Gastroesophageal sphincter (tissue), 4 donors: ENCODE measurements at regions not wholly inside any gene's neighbourhood (a gene's known extent, or its start where the extent isn't known, plus 50 kb on each side); places are given as distances from the start of the nearest gene placed in this dataset.
A peak's percentile ranks its signal among the peaks of the same experiment; 100 is the strongest.

Source experiments
- ATAC-seq: fragments of 150-250 bp; one replicate; pipeline ENCODE4 v1.9.1; 2016; ENCODE audit warnings: mild to moderate bottlenecking, moderate library complexity
- H3K27ac ChIP-seq, 4 donors: fragments of 200-600 bp; sonication (generic) in 3 of 4; 1 replicate in 3 of 4; 2 replicates in 1 of 4; pipeline ENCODE4 v1.5.1; 2016 to 2019
- H3K27me3 ChIP-seq: fragments of 200-600 bp; sonication (generic); one replicate; pipeline ENCODE4 v1.5.1; 2019
- H3K36me3 ChIP-seq, 2 donors: fragments of 200-600 bp; sonication (generic); one replicate each; pipeline ENCODE4 v1.5.1; 2019; ENCODE audit warnings: control low read depth in 1 of 2
- H3K4me1 ChIP-seq, 3 donors: fragments of 200-600 bp; sonication (generic); 1 replicate in 2 of 3; 2 replicates in 1 of 3; pipeline ENCODE4 v1.5.1; 2016 to 2019; ENCODE audit warnings: control low read depth in 2 of 3
- H3K4me3 ChIP-seq, 2 donors: fragments of 200-600 bp; sonication (generic); one replicate each; pipeline ENCODE4 v1.5.1; 2019; ENCODE audit warnings: mild to moderate bottlenecking in 1 of 2, moderate library complexity in 1 of 2
- H3K9me3 ChIP-seq, 3 donors: fragments of 200-600 bp; sonication (generic); one replicate each; pipeline ENCODE4 v1.5.1; 2017 to 2019; ENCODE audit warnings: control low read depth in 2 of 3
- CTCF ChIP-seq, 4 experiments: fragments of 200-600 bp in 2 of 4; fragments of 450-650 bp in 2 of 4; sonication (generic) in 1 of 4; IDR thresholded peaks; one replicate each; pipeline ENCODE4 v1.5.1; 2017 to 2019; ENCODE audit warnings: antibody characterized with exemption in 4 of 4, mild to moderate bottlenecking in 2 of 4, moderate library complexity in 2 of 4
- EP300 ChIP-seq: sonication (generic); formaldehyde crosslinking; IDR thresholded peaks from one replicate; pipeline ENCODE4 v1.6.1; 2017; ENCODE audit warnings: antibody characterized with exemption, mild to moderate bottlenecking
- POLR2A ChIP-seq, 2 donors: fragments of 450-650 bp; IDR thresholded peaks; one replicate each; pipeline ENCODE4 v1.6.1; 2017; ENCODE audit warnings: antibody characterized with exemption in 2 of 2, mild to moderate bottlenecking in 2 of 2, moderate library complexity in 1 of 2
- POLR2AphosphoS5 ChIP-seq: sonication (generic); formaldehyde crosslinking; IDR thresholded peaks from one replicate; pipeline ENCODE4 v1.6.1; 2017; ENCODE audit warnings: antibody characterized with exemption
- WGBS, 2 donors: methylation state at CpG; one replicate each; pipeline ENCODE4 v1.1.5; 2018; ENCODE audit warnings: low coverage in 1 of 2; 5-methylcytosine and 5-hydroxymethylcytosine counted together

DNA sequence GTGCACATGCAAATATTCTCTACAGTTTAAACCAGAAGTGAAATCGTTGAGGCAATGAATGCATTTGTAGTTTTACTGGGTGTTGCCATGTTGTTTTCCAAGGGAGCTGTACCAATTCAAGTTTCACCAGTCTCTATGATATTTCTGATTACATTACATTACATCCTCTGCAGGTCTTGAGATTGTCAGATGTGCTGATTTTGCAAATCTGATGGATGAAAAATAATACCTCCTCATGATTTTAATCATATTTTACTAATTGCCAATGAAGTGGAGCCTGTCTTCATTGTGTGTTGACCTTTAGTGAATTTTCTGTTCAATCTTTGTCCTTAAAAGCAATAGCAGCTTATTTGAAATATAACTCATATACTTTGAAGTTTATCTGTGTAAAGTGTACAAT is 282.4 kb downstream of the NR2F2 start:
- peaks cover 0 to 17% (median 0%) of the 10 kb centered on the region in 3 donors for H3K9me3 ChIP-seq
- WGBS, 2 donors: 70 to 92% methylated on average over 1 of the region's 1 CpG

DNA sequence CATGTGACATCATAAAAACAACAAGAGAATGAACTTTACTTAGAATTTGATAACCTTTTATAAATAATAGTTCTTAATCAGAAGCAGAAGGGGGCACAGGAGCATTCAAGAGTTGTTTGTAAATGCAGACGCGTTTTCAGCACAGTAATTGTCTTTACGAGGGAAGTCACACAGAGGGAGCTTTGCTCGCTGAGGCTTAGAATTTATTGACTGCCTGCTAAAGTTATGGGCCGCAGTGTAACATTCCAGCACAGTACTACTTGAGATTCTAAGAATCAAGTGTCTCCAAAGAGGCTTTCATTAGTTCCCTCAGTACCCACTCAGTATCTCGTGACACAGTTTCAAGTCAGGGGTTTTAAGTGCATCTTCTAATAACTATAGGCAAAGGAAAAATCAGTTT is 288.7 kb downstream of the NR2F2 start:
- H3K4me3 ChIP-seq: no peak overlapping the region
- ATAC-seq: no peak
- no peaks in the 10 kb centered on the region for H3K36me3 ChIP-seq
- H3K27me3 ChIP-seq: peaks cover 10% of the 10 kb centered on the region
- 66 to 74% methylated on average over 6 of the region's 6 CpGs for WGBS, 2 donors
- no peak overlapping the region for H3K27ac ChIP-seq
- no peak for TF ChIP-seq POLR2A (IDR thresholded peaks at IDR 0.05)
- TF ChIP-seq EP300: no peak
- TF ChIP-seq CTCF (IDR thresholded peaks at IDR 0.05): no peak
- TF ChIP-seq POLR2AphosphoS5: no peak
- H3K9me3 ChIP-seq: peaks cover 0 to 6% (median 0%) of the 10 kb centered on the region in 3 donors
- no peaks in the 10 kb centered on the region for H3K4me1 ChIP-seq

More for the DNA sequence above, 282.4 kb downstream of the NR2F2 start:
- Histone ChIP-seq H3K27me3 (peaks cover 4% of the 10 kb centered on the region), H3K36me3 (no peaks in the 10 kb centered on the region), H3K4me3 (no peak overlapping the region), H3K4me1 (no peaks in the 10 kb centered on the region), H3K27ac (no peak overlapping the region)
- no peak for ATAC-seq
- TF ChIP-seq POLR2AphosphoS5: no peak
- TF ChIP-seq POLR2A (IDR thresholded peaks at IDR 0.05): no peak
- no peak for TF ChIP-seq CTCF (IDR thresholded peaks at IDR 0.05)
- no peak for TF ChIP-seq EP300

DNA sequence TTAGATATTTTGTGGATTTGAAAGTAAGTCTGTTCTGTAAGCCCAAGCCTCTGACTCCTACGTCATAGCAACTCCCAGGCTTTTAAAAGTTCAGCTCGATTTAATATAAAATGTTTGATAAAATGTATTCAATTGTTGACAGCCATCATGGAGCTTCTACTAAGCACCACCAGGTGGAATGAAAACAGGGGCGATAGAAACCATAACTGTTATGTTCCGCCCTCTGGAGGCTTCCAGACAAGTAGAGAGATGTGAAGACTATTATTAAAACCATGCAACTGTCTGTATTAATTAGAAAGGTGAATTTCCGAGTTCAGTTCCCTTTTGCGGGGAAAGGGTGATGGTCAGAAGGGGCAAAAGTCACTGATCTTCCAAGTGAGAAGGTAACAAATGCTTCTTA is 292.2 kb downstream of the NR2F2 start:
- H3K27me3 ChIP-seq: peaks cover 6% of the 10 kb centered on the region
- H3K4me3 ChIP-seq: no peak overlapping the region
- 76 to 78% methylated on average over 3 to 6 of the region's 6 CpGs for WGBS, 2 donors
- no peak for TF ChIP-seq EP300
- TF ChIP-seq POLR2AphosphoS5: no peak
- TF ChIP-seq POLR2A (IDR thresholded peaks at IDR 0.05): no peak
- no peak for TF ChIP-seq CTCF (IDR thresholded peaks at IDR 0.05)
- no peak for ATAC-seq
- H3K9me3 ChIP-seq: no peaks in the 10 kb centered on the region
- no peaks in the 10 kb centered on the region for H3K36me3 ChIP-seq
- H3K27ac ChIP-seq: no peak overlapping the region
- peaks cover 0 to 12% (median 0%) of the 10 kb centered on the region in 3 donors for H3K4me1 ChIP-seq

DNA sequence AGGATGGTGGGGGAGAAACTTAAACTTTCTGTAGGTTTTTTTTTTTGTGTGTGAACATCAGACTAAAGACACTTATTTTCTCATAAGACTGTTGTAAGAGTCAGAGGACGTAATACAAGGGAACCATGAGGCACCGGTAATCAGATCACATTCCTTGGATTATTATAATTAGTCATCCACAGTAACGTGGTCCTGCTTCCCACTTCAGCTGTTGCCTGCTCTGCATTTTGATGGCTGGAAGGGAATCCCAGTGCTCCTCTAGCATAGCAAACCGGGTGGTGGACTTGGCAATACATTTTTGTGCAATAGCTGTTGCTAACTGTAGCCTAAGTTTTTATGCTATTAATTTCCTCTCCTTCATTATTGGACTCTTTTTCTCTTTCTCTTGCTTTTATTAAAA is 294.8 kb downstream of the NR2F2 start:
- TF ChIP-seq CTCF (IDR thresholded peaks at IDR 0.05) (no peak), POLR2AphosphoS5 (no peak), POLR2A (IDR thresholded peaks at IDR 0.05) (no peak), EP300 (no peak)
- H3K4me3 ChIP-seq: no peak overlapping the region
- no peaks in the 10 kb centered on the region for H3K36me3 ChIP-seq
- no peak for ATAC-seq
- no peak overlapping the region for H3K27ac ChIP-seq
- peaks cover 0 to 25% (median 6%) of the 10 kb centered on the region in 3 donors for H3K4me1 ChIP-seq
- 59 to 63% methylated on average over 4 of the region's 4 CpGs for WGBS, 2 donors
- no peaks in the 10 kb centered on the region for H3K9me3 ChIP-seq
- H3K27me3 ChIP-seq: peaks cover 6% of the 10 kb centered on the region

DNA sequence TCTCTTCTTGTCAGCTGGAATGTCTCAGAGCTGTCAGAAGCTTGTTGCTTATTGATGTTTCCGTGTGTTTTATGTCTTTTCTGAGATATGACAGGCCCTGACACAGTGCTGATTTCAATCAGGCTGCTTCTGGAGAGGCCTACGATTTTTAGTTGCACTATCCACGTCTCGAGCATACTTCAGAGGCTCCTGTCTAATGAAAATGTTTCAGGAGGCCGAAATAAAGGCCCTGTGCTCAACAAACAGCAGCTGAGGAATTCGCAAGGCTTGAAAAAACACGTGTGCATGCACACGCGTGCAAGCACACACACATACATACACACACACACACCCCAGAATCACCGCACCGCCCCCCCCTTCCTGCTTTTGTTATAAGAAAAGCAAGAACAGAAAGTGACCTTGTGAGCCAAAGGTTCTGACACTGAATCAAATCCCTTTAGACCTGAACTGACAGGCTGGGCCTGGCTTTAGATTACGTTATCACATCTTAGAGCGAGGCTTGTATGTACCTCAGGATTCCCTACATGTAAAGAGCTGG is 296.6 kb downstream of the NR2F2 start:
- WGBS, 2 donors: 14 to 43% methylated on average over 4 of the region's 13 CpGs
- no peak for TF ChIP-seq POLR2AphosphoS5
- no peak for TF ChIP-seq CTCF (IDR thresholded peaks at IDR 0.05)
- no peak for TF ChIP-seq EP300
- no peak for TF ChIP-seq POLR2A (IDR thresholded peaks at IDR 0.05)
- H3K27ac ChIP-seq: peak overlapping the region in 3 of 4 donors; percentile 12 to 37 (median 27)
- H3K4me3 ChIP-seq: no peak overlapping the region
- H3K4me1 ChIP-seq: peaks cover 0 to 27% (median 6%) of the 10 kb centered on the region in 3 donors
- H3K36me3 ChIP-seq: no peaks in the 10 kb centered on the region
- no peaks in the 10 kb centered on the region for H3K27me3 ChIP-seq
- peak; percentile 46 for ATAC-seq
- no peaks in the 10 kb centered on the region for H3K9me3 ChIP-seq
